H1 (cell line): ENCODE measurements at regions not wholly inside any gene's neighbourhood (a gene's known extent, or its start where the extent isn't known, plus 50 kb on each side); places are given as distances from the start of the nearest gene placed in this dataset.

Experiments
- CTCF ChIA-PET: fragments of 300-600 bp; sonication (Branson Sonifier 250); formaldehyde crosslinking; loops from one replicate; lab custom pipeline; 2021; ENCODE audit not compliant: partially characterized antibody; lab: Charles Lee
- POLR2A ChIA-PET: fragments of 300-600 bp; sonication (Branson Sonifier 250); formaldehyde crosslinking; loops from one replicate; lab custom pipeline; 2021; ENCODE audit warnings: inconsistent platforms; ENCODE audit not compliant: partially characterized antibody; lab: Charles Lee
- DNase-seq, 2 experiments: peaks; one replicate each; pipeline versions ENCODE4 v3.0.0 to v3.0.0-alpha.2; 2010 to 2022; ENCODE audit warnings: low spot score in 2 of 2, low read depth in 1 of 2, mixed read lengths in 1 of 2
- FAIRE-seq: peaks from 2 replicates; lab custom pipeline; 2011; peaks lifted over from hg19 to GRCh38; lab: Jason Lieb, UNC
- H2AFZ ChIP-seq: 2 replicates; pipeline ENCODE4 v1.8.1; 2012; ENCODE audit warnings: low read length, inconsistent platforms
- H2AK5ac ChIP-seq: 2 replicates; pipeline ENCODE4 v1.6.1; 2013; ENCODE audit warnings: low read depth, low read length
- H2BK120ac ChIP-seq: replicated peaks from 2 replicates; pipeline ENCODE3; 2013; ENCODE audit warnings: low read depth, low read length, inconsistent platforms
- H2BK12ac ChIP-seq: 2 replicates; pipeline ENCODE4 v1.6.1; 2013; ENCODE audit warnings: low read depth, low read length
- H2BK15ac ChIP-seq: 2 replicates; pipeline ENCODE4 v1.6.1; 2013; ENCODE audit warnings: low read length
- H2BK20ac ChIP-seq: 2 replicates; pipeline ENCODE4 v1.6.1; 2013; ENCODE audit warnings: low read length
- H2BK5ac ChIP-seq: 2 replicates; pipeline ENCODE4 v1.6.1; 2013; ENCODE audit warnings: low read depth, low read length
- H3K14ac ChIP-seq: 2 replicates; pipeline ENCODE4 v1.6.1; 2013; ENCODE audit warnings: inconsistent platforms; ENCODE audit not compliant: insufficient read length
- H3K18ac ChIP-seq: 2 replicates; pipeline ENCODE4 v1.6.1; 2013; ENCODE audit warnings: low read length; ENCODE audit errors: extremely low read depth
- H3K23ac ChIP-seq: 2 replicates; pipeline ENCODE4 v1.6.1; 2013; ENCODE audit warnings: inconsistent platforms; ENCODE audit not compliant: insufficient read length
- H3K23me2 ChIP-seq: 2 replicates; pipeline ENCODE4 v1.6.1; 2013; ENCODE audit warnings: low read depth, low read length
- H3K27ac ChIP-seq: 2 replicates; pipeline ENCODE4 v1.6.1; 2011; ENCODE audit warnings: low read depth, low read length, inconsistent platforms
- H3K27me3 ChIP-seq, 4 experiments: replicated peaks in 1 of 4; 1 replicate in 1 of 4; 2 replicates in 3 of 4; pipeline versions ENCODE4 v1.6.1 to v1.8.1; 2011 to 2013; ENCODE audit warnings: low read length in 3 of 4, mild to moderate bottlenecking in 3 of 4, inconsistent platforms in 2 of 4, mixed read lengths in 2 of 4, moderate library complexity in 1 of 4; ENCODE audit not compliant: control insufficient read depth in 3 of 4, insufficient read depth in 3 of 4; ENCODE audit errors: extremely low read depth in 1 of 4
- H3K36me3 ChIP-seq, 4 experiments: 2 replicates each; pipeline versions ENCODE4 v1.6.1 to v1.8.1; 2011 to 2013; ENCODE audit warnings: mild to moderate bottlenecking in 4 of 4, low read length in 3 of 4, moderate library complexity in 2 of 4, control low read depth in 1 of 4, inconsistent platforms in 1 of 4; ENCODE audit not compliant: insufficient read depth in 4 of 4, control insufficient read depth in 2 of 4
- H3K4ac ChIP-seq: replicated peaks from 2 replicates; pipeline ENCODE3; 2013; ENCODE audit warnings: low read length, low read depth, mixed read lengths, inconsistent platforms; ENCODE audit not compliant: insufficient read length
- H3K4me1 ChIP-seq, 4 experiments: replicated peaks in 1 of 4; 1 replicate in 1 of 4; 2 replicates in 3 of 4; pipeline versions ENCODE4 v1.6.1 to v1.8.1; 2011 to 2013; ENCODE audit warnings: low read length in 3 of 4, inconsistent platforms in 2 of 4, mixed read lengths in 1 of 4; ENCODE audit not compliant: insufficient read depth in 4 of 4, control insufficient read depth in 3 of 4
- H3K4me2 ChIP-seq, 2 experiments: 2 replicates each; pipeline versions ENCODE4 v1.6.1 to v1.8.1; 2011 to 2013; ENCODE audit warnings: low read depth in 2 of 2, low read length in 2 of 2, control low read depth in 1 of 2, inconsistent platforms in 1 of 2, mild to moderate bottlenecking in 1 of 2; ENCODE audit not compliant: insufficient read depth in 1 of 2
- H3K4me3 ChIP-seq, 4 experiments: fragments of 200-600, 300-600 bp in 1 of 4; sonication (generic), shearing (Covaris generic), sonication (Bioruptor Twin) in 1 of 4; 2 replicates each; pipeline versions ENCODE4 v1.5.1 to v1.8.1; 2011 to 2016; ENCODE audit warnings: low read length in 4 of 4, low read depth in 3 of 4, control low read depth in 2 of 4, inconsistent platforms in 2 of 4, mild to moderate bottlenecking in 2 of 4, mixed read lengths in 1 of 4, moderate library complexity in 1 of 4; ENCODE audit not compliant: insufficient read depth in 2 of 4; ENCODE audit errors: extremely low read depth in 1 of 4
- H3K56ac ChIP-seq: replicated peaks from 2 replicates; pipeline ENCODE3; 2013; ENCODE audit warnings: low read depth, mild to moderate bottlenecking, mixed read lengths, low read length, inconsistent platforms; ENCODE audit not compliant: insufficient read length
- H3K79me1 ChIP-seq: 2 replicates; pipeline ENCODE4 v1.6.1; 2013; ENCODE audit warnings: low read depth, low read length, control low read depth
- H3K79me2 ChIP-seq, 2 experiments: 2 replicates each; pipeline versions ENCODE4 v1.6.1 to v1.8.1; 2012 to 2013; ENCODE audit warnings: low read length in 2 of 2, mild to moderate bottlenecking in 2 of 2, inconsistent platforms in 1 of 2; ENCODE audit not compliant: insufficient read depth in 2 of 2, control insufficient read depth in 1 of 2
- H3K9ac ChIP-seq, 4 experiments: replicated peaks in 1 of 4; 1 replicate in 1 of 4; 2 replicates in 3 of 4; pipeline versions ENCODE4 v1.6.1 to v1.8.1; 2011 to 2013; ENCODE audit warnings: low read depth in 3 of 4, low read length in 3 of 4, control low read depth in 2 of 4, mild to moderate bottlenecking in 2 of 4, moderate library complexity in 2 of 4, inconsistent platforms in 1 of 4; ENCODE audit errors: extremely low read depth in 1 of 4
- H3K9me3 ChIP-seq, 2 experiments: 2 replicates each; pipeline versions ENCODE4 v1.6.1 to v1.8.1; 2012 to 2013; ENCODE audit warnings: mild to moderate bottlenecking in 2 of 2, moderate library complexity in 2 of 2, control low read depth in 1 of 2, inconsistent platforms in 1 of 2, low read depth in 1 of 2, low read length in 1 of 2, mixed read lengths in 1 of 2; ENCODE audit not compliant: insufficient read depth in 2 of 2
- H4K20me1 ChIP-seq, 2 experiments: replicated peaks in 1 of 2; 2 replicates each; pipeline versions ENCODE3 to v1.8.1; 2011 to 2013; ENCODE audit warnings: inconsistent platforms in 2 of 2, low read length in 2 of 2, mild to moderate bottlenecking in 1 of 2; ENCODE audit not compliant: insufficient read depth in 2 of 2, control insufficient read depth in 1 of 2
- H4K5ac ChIP-seq: 2 replicates; pipeline ENCODE4 v1.6.1; 2013; ENCODE audit warnings: low read length, low read depth, mixed read lengths, inconsistent platforms; ENCODE audit not compliant: insufficient read length
- H4K8ac ChIP-seq: 2 replicates; pipeline ENCODE4 v1.8.0; 2013; ENCODE audit warnings: mild to moderate bottlenecking, moderate library complexity, low read length, inconsistent platforms; ENCODE audit not compliant: insufficient read depth; ENCODE audit errors: extremely low read depth
- H4K91ac ChIP-seq: replicated peaks from 2 replicates; pipeline ENCODE3; 2013; ENCODE audit warnings: low read length, mixed read lengths, inconsistent platforms; ENCODE audit not compliant: insufficient read length
- ASH2L ChIP-seq: fragments of 200-600, 300-600 bp; sonication (generic); IDR thresholded peaks from one replicate; pipeline ENCODE4 v1.7.1; 2017; ENCODE audit warnings: low read length
- BRCA1 ChIP-seq: IDR thresholded peaks from 2 replicates; pipeline ENCODE4 v1.6.1; 2012; ENCODE audit warnings: low read depth, low read length, improper control_type of control experiment
- PHF8 ChIP-seq: fragments of 200-600 bp; sonication (generic); conservative IDR thresholded peaks from 2 replicates; pipeline ENCODE4 v1.7.1; 2012; ENCODE audit warnings: low read depth, mild to moderate bottlenecking, inconsistent platforms, low read length, moderate library complexity
- POLR2AphosphoS5 ChIP-seq: IDR thresholded peaks from 2 replicates; pipeline ENCODE4 v1.6.1; 2011; ENCODE audit warnings: low read depth, low read length
- WGBS, 2 experiments: shearing (Covaris generic) in 1 of 2; methylation state at CpG; one replicate each; pipeline versions ENCODE4 v1.1.6 to v1.1.7; 2013 to 2015; ENCODE audit warnings: low lambda C conversion rate in 2 of 2, mixed read lengths in 2 of 2, inconsistent platforms in 1 of 2, low coverage in 1 of 2, missing lambda C conversion rate in 1 of 2; ENCODE audit not compliant: insufficient replicate concordance in 2 of 2, insufficient coverage in 1 of 2, insufficient read length in 1 of 2; ENCODE audit errors: extremely low coverage in 1 of 2, missing lambda C conversion rate in 1 of 2; 5-methylcytosine and 5-hydroxymethylcytosine counted together

DNA sequence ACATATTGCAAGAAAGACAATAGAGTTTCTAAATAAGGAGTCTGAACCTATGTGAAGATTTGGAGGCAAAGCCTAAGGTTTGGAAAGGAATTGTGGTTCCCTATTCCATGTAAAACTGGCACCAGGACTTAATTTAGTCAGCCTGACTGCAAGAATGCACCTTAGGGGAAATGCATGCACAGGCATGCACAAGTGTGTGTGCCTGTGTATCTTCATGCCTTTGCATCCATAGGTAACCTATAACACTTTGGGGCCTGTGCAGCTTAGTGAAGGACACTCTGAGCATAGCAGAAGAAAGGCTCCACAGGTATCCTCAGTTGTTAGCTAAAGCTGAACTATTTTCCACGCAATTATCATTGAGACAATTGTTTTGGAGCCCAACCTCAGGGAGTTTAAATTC is 73.4 kb downstream of the RPRM start:
- Histone ChIP-seq H4K20me1 (no peaks in the 10 kb centered on the region), H2BK12ac (no peak overlapping the region), H3K9ac (no peak overlapping the region), H2BK15ac (no peak overlapping the region), H3K14ac (no peak overlapping the region), H3K23ac (no peak overlapping the region), H2AK5ac (no peak overlapping the region), H3K9me3 (no peaks in the 10 kb centered on the region), H3K4me2 (peak overlapping the region; percentile 30 to 78; a peak in 2 of 4 replicates), H3K23me2 (peaks cover 4% of the 10 kb centered on the region; the same call in 1 of the 2 replicates), H3K27me3 (no peaks in the 10 kb centered on the region), H4K5ac (no peak overlapping the region), H3K4ac (no peak overlapping the region), H3K36me3 (no peaks in the 10 kb centered on the region), H4K91ac (no peak overlapping the region), H4K8ac (no peak overlapping the region), H3K4me3 (peak overlapping the region in 1 of 4 experiments; percentile 56; a peak in 2 of 8 replicates), H3K79me1 (no peaks in the 10 kb centered on the region; the same call in 1 of the 2 replicates), H2BK20ac (no peak overlapping the region), H3K4me1 (peaks cover 0 to 17% (median 6%) of the 10 kb centered on the region in 4 experiments; a peak in 5 of 7 replicates), H2BK120ac (no peak overlapping the region), H3K27ac (no peak overlapping the region), H2AFZ (no peak overlapping the region), H3K56ac (no peak overlapping the region), H3K79me2 (no peaks in the 10 kb centered on the region), H2BK5ac (no peak overlapping the region), H3K18ac (no peak overlapping the region)
- no peak for DNase-seq
- CTCF ChIA-PET = interaction anchor here (1.0 to 2.4 kb wide), 4 partner anchors 12 to 303 kb away, joined by 3 to 5 read pairs (median 4); no protein-coding TSS in a partner anchor
- POLR2A ChIA-PET = interaction anchor here (1.0 to 2.6 kb wide), 3 partner anchors 16 to 72 kb away, joined by 3 to 10 read pairs (median 3); no protein-coding TSS in a partner anchor
- FAIRE-seq = no peak
- WGBS, 2 experiments = 83% methylated on average over 1 of the region's 1 CpG; no CpG with 5 or more reads in 1 of the 2 experiments
- TF ChIP-seq ASH2L (no peak), POLR2AphosphoS5 (no peak), BRCA1 (no peak), PHF8 (no peak)
